Esophagus (tissue), 2 donors: ENCODE measurements at regions not wholly inside any gene's neighbourhood (a gene's known extent, or its start where the extent isn't known, plus 50 kb on each side); places are given as distances from the start of the nearest gene placed in this dataset.

ENCODE experiments used
- H3K27ac ChIP-seq, 2 donors: one replicate each; pipeline ENCODE4 v1.5.1; 2013; ENCODE audit warnings: low read depth in 2 of 2, mild to moderate bottlenecking in 2 of 2, inconsistent platforms in 1 of 2, low read length in 1 of 2, moderate library complexity in 1 of 2
- H3K27me3 ChIP-seq, 2 donors: one replicate each; pipeline ENCODE4 v1.6.1; 2013; ENCODE audit warnings: low read length in 2 of 2, control low read depth in 1 of 2, mild to moderate bottlenecking in 1 of 2; ENCODE audit not compliant: insufficient read depth in 2 of 2, control insufficient read depth in 1 of 2
- H3K36me3 ChIP-seq, 2 donors: one replicate each; pipeline ENCODE4 v1.6.1; 2013; ENCODE audit warnings: low read length in 1 of 2; ENCODE audit not compliant: control insufficient read depth in 2 of 2, insufficient read depth in 2 of 2
- H3K4me1 ChIP-seq, 2 donors: one replicate each; pipeline ENCODE4 v1.6.1; 2013; ENCODE audit warnings: low read length in 1 of 2; ENCODE audit not compliant: control insufficient read depth in 2 of 2, insufficient read depth in 2 of 2
- H3K4me3 ChIP-seq, 2 donors: one replicate each; pipeline ENCODE4 v1.5.1; 2013; ENCODE audit warnings: low read length in 2 of 2, mild to moderate bottlenecking in 2 of 2, low read depth in 1 of 2, moderate library complexity in 1 of 2
- H3K9me3 ChIP-seq, 2 donors: one replicate each; pipeline ENCODE4 v1.6.1; 2013; ENCODE audit warnings: mild to moderate bottlenecking in 2 of 2, low read depth in 1 of 2, low read length in 1 of 2, moderate library complexity in 1 of 2; ENCODE audit not compliant: control insufficient read depth in 2 of 2, insufficient read depth in 1 of 2
- WGBS, 2 donors: extraction: QIAGEN DNeasy Blood & Tissue Kit; methylation state at CpG; one replicate each; pipeline ENCODE4 v1.1.7; 2013; 5-methylcytosine and 5-hydroxymethylcytosine counted together
- donor health status: healthy with polysubstance abuse.
- donor health status: Bipolar disorder and iron deficiency.

- no peaks in the 10 kb centered on the region for H3K27me3 ChIP-seq
- no peaks in the 10 kb centered on the region for H3K36me3 ChIP-seq
- no peak overlapping the region for H3K4me3 ChIP-seq
- H3K27ac ChIP-seq = no peak overlapping the region
- no peaks in the 10 kb centered on the region for H3K9me3 ChIP-seq
- 66 to 68% methylated on average over 3 of the region's 3 CpGs for WGBS, 2 donors
- no peaks in the 10 kb centered on the region for H3K4me1 ChIP-seq
Observed at GRCh38 chr5:4700871-4701270, 439.3 kb upstream of the ADAMTS16 start.

GRCh38 chr5:4703931-4704458 lies 436.1 kb upstream of the ADAMTS16 start:
- Histone ChIP-seq H3K4me3 (no peak overlapping the region), H3K27me3 (no peaks in the 10 kb centered on the region), H3K9me3 (no peaks in the 10 kb centered on the region), H3K36me3 (no peaks in the 10 kb centered on the region), H3K27ac (no peak overlapping the region), H3K4me1 (no peaks in the 10 kb centered on the region)
- WGBS, 2 donors = 72 to 80% methylated on average over 4 of the region's 4 CpGs

DNA sequence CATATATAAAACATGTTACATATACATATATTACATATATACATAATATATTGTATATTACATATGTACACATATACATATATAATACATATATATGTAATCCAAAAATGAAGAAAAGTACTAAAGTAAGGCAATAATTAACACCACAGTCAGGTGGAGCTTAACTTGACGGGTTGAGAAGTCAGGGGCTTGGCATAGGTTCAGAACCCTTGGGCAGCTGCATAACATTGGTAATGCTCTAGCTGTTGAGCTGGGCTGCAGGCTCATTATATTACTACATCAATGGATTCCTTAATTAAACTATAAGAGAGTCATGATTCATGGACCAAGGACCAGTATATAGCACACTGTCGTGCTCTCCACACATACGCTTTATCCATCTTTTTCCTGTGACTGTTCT lies 435.2 kb upstream of the ADAMTS16 start:
- no peaks in the 10 kb centered on the region for H3K36me3 ChIP-seq
- H3K27me3 ChIP-seq = no peaks in the 10 kb centered on the region
- H3K27ac ChIP-seq = no peak overlapping the region
- H3K9me3 ChIP-seq = no peaks in the 10 kb centered on the region
- no peaks in the 10 kb centered on the region for H3K4me1 ChIP-seq
- 84 to 85% methylated on average over 3 of the region's 3 CpGs for WGBS, 2 donors
- H3K4me3 ChIP-seq = no peak overlapping the region

DNA sequence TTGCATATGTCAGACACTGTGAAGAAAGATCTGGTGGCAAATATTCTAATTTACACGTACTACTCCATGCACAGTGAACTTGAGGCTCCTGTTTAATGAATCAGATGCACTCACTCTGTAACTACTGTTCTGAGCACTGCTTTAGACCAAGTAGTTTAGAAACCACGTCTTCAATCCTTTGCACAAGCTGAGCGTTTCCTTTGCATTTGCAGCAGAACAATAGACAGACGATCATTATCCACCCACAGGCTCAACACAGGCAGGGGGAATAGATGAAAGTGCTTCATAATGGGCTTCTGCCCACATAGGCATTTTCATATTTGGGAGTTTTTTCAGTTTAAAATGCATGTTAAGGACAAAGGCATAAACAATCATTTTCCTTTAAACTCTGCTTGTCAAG lies 423.3 kb upstream of the ADAMTS16 start:
- Histone ChIP-seq H3K27me3 (no peaks in the 10 kb centered on the region), H3K4me3 (no peak overlapping the region), H3K27ac (no peak overlapping the region), H3K36me3 (no peaks in the 10 kb centered on the region), H3K9me3 (no peaks in the 10 kb centered on the region), H3K4me1 (no peaks in the 10 kb centered on the region)
- 30 to 31% methylated on average over 4 of the region's 4 CpGs for WGBS, 2 donors

- H3K27me3 ChIP-seq = no peaks in the 10 kb centered on the region
- H3K4me3 ChIP-seq = no peak overlapping the region
- H3K27ac ChIP-seq = no peak overlapping the region
- WGBS, 2 donors = 26 to 52% methylated on average over 1 of the region's 1 CpG
- no peaks in the 10 kb centered on the region for H3K9me3 ChIP-seq
- no peaks in the 10 kb centered on the region for H3K4me1 ChIP-seq
- no peaks in the 10 kb centered on the region for H3K36me3 ChIP-seq
Observed at GRCh38 chr5:4717446-4717845, 422.7 kb upstream of the ADAMTS16 start.

DNA sequence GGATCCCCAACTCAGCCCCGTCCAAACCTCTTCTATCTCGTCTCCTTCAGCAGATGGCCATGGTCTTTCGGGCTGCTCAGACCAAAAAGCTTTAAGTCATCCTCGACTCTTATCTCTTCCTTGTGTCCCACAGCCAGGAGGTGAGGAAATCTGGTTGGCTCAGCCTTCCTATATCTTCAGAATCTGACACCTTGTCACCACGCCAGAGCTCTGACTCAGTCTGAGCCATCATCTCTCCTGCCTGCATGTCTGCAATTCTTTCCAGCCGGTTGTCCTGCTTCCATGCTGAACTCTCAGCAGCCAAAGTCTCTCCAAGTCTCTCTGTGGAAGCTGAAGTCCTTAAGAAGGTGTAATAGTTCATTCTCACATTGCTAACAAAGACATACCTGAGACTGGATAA lies 419.3 kb upstream of the ADAMTS16 start:
- Histone ChIP-seq H3K27me3 (no peaks in the 10 kb centered on the region), H3K9me3 (no peaks in the 10 kb centered on the region), H3K4me3 (no peak overlapping the region), H3K27ac (no peak overlapping the region), H3K36me3 (no peaks in the 10 kb centered on the region), H3K4me1 (no peaks in the 10 kb centered on the region)
- 56 to 59% methylated on average over 6 of the region's 6 CpGs for WGBS, 2 donors

- 44 to 60% methylated on average over 2 of the region's 2 CpGs for WGBS, 2 donors
- H3K9me3 ChIP-seq = no peaks in the 10 kb centered on the region
- no peaks in the 10 kb centered on the region for H3K4me1 ChIP-seq
- H3K27ac ChIP-seq = no peak overlapping the region
- no peaks in the 10 kb centered on the region for H3K36me3 ChIP-seq
- no peak overlapping the region for H3K4me3 ChIP-seq
- H3K27me3 ChIP-seq = no peaks in the 10 kb centered on the region
Observed at GRCh38 chr5:4722886-4723285, 417.2 kb upstream of the ADAMTS16 start.

DNA sequence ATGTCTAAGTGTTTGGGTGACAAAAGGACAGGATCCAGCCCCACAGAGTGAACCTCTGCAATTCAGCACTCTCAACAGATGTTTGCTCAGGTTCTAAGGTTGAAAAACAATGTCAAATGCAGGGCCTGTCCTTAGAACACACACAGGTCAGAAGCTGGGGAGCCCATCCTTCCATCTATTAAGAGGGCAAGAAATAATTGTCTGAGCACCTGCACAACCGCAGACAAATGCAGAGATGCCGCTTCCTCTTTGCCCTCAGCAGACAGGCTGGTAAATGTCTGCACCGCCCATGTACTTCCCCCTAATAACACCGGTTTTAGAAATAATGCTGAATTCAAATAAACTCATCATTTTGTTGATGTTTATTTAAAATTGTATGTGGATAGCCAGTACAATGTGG lies 414.5 kb upstream of the ADAMTS16 start:
- Histone ChIP-seq H3K4me3 (no peak overlapping the region), H3K4me1 (no peaks in the 10 kb centered on the region), H3K9me3 (no peaks in the 10 kb centered on the region), H3K27ac (no peak overlapping the region), H3K36me3 (no peaks in the 10 kb centered on the region), H3K27me3 (no peaks in the 10 kb centered on the region)
- 83 to 84% methylated on average over 4 of the region's 4 CpGs for WGBS, 2 donors

- H3K36me3 ChIP-seq = no peaks in the 10 kb centered on the region
- no peaks in the 10 kb centered on the region for H3K4me1 ChIP-seq
- H3K9me3 ChIP-seq = no peaks in the 10 kb centered on the region
- 64 to 74% methylated on average over 5 of the region's 5 CpGs for WGBS, 2 donors
- no peak overlapping the region for H3K27ac ChIP-seq
- no peaks in the 10 kb centered on the region for H3K27me3 ChIP-seq
- H3K4me3 ChIP-seq = no peak overlapping the region
Observed at GRCh38 chr5:4730279-4730678, 409.9 kb upstream of the ADAMTS16 start.

GRCh38 chr5:4734348-4734747 lies 405.8 kb upstream of the ADAMTS16 start:
- Histone ChIP-seq H3K36me3 (no peaks in the 10 kb centered on the region), H3K4me3 (no peak overlapping the region), H3K4me1 (no peaks in the 10 kb centered on the region), H3K27ac (no peak overlapping the region), H3K27me3 (no peaks in the 10 kb centered on the region), H3K9me3 (no peaks in the 10 kb centered on the region)
- 50 to 60% methylated on average over 2 of the region's 2 CpGs for WGBS, 2 donors
